HepG2 (cell line): ENCODE measurements at regions not wholly inside any gene's neighbourhood (a gene's known extent, or its start where the extent isn't known, plus 50 kb on each side); places are given as distances from the start of the nearest gene placed in this dataset.

Source experiments
- ATAC-seq: fragments of 200-7000 bp; cut with Tn5 transposase; 3 replicates; pipeline ENCODE4 v1.9.1; 2020; ENCODE audit warnings: mild to moderate bottlenecking, moderate library complexity
- BruUV-seq: library from RNA; stranded (reverse); fragments of 400-500 nt; replicated peaks from 2 replicates; lab custom pipeline; 2021; lab: Mats Ljungman, UMichigan
- CTCF ChIA-PET: fragments of 300-600 bp; formaldehyde crosslinking; extraction: SDS; loops from one replicate; lab custom pipeline; 2021; ENCODE audit warnings: low total read pairs, inconsistent platforms, low intra/inter-chr PET ratio; lab: Yijun Ruan, JAX
- POLR2A ChIA-PET: fragments of 350-600 bp; sonication (Branson Sonifier 250); formaldehyde crosslinking; loops from one replicate; lab custom pipeline; 2020; ENCODE audit warnings: antibody characterized with exemption, inconsistent platforms; lab: Yijun Ruan, JAX
- DNase-seq: peaks from one replicate; pipeline ENCODE4 v3.0.0-alpha.2; 2015; ENCODE audit warnings: low spot score
- FAIRE-seq: peaks from 3 replicates; lab custom pipeline; 2011; peaks lifted over from hg19 to GRCh38; lab: Jason Lieb, UNC
- H2AFZ ChIP-seq: one replicate; pipeline ENCODE4 v1.6.1; 2011; ENCODE audit warnings: low read length, inconsistent platforms
- H3K27ac ChIP-seq: fragments of 300-600 bp; 3 replicates; pipeline ENCODE4 v1.8.0; 2011; ENCODE audit warnings: mixed run types, mild to moderate bottlenecking, mixed read lengths, low read length, inconsistent platforms; ENCODE audit not compliant: insufficient read depth; ENCODE audit errors: extremely low read length
- H3K27me3 ChIP-seq, 2 experiments: fragments of 200-600 bp in 1 of 2; 2 replicates in 1 of 2; 3 replicates in 1 of 2; pipeline versions ENCODE4 v1.6.0 to v1.8.0; 2011; ENCODE audit warnings: low read length in 2 of 2, mild to moderate bottlenecking in 2 of 2, moderate library complexity in 2 of 2, inconsistent platforms in 1 of 2; ENCODE audit not compliant: insufficient read depth in 2 of 2, control insufficient read depth in 1 of 2
- H3K36me3 ChIP-seq, 2 experiments: fragments of 200-600 bp in 1 of 2; replicated peaks in 1 of 2; 2 replicates in 1 of 2; 3 replicates in 1 of 2; pipeline versions ENCODE4 v1.5.1 to v1.8.0; 2011; ENCODE audit warnings: low read length in 2 of 2, inconsistent platforms in 1 of 2; ENCODE audit not compliant: insufficient read depth in 2 of 2, control insufficient read depth in 1 of 2
- H3K4me1 ChIP-seq: 2 replicates; pipeline ENCODE4 v1.5.1; 2012; ENCODE audit warnings: low read length, inconsistent platforms; ENCODE audit not compliant: insufficient read depth
- H3K4me2 ChIP-seq: 2 replicates; pipeline ENCODE4 v1.6.0; 2011; ENCODE audit warnings: low read depth, low read length, inconsistent platforms
- H3K4me3 ChIP-seq, 3 experiments: fragments of 200-600 bp in 1 of 3; sonication (generic), shearing (Covaris generic) in 1 of 3; replicated peaks in 1 of 3; 2 replicates each; pipeline ENCODE4 v1.5.1; 2011 to 2016; ENCODE audit warnings: low read length in 3 of 3, inconsistent platforms in 2 of 3, low read depth in 2 of 3, mild to moderate bottlenecking in 2 of 3, control low read depth in 1 of 3, mixed read lengths in 1 of 3; ENCODE audit not compliant: insufficient read depth in 1 of 3
- H3K79me2 ChIP-seq: one replicate; pipeline ENCODE4 v1.6.1; 2011; ENCODE audit warnings: low read length, inconsistent platforms; ENCODE audit not compliant: insufficient read depth
- H3K9ac ChIP-seq: 2 replicates; pipeline ENCODE4 v1.6.0; 2011; ENCODE audit warnings: mild to moderate bottlenecking, low read depth, low read length, inconsistent platforms; ENCODE audit not compliant: insufficient read depth
- H3K9me3 ChIP-seq: 2 replicates; pipeline ENCODE4 v1.5.1; 2012; ENCODE audit warnings: mild to moderate bottlenecking, low read length
- H4K20me1 ChIP-seq: 2 replicates; pipeline ENCODE4 v1.6.0; 2011; ENCODE audit warnings: inconsistent platforms, mild to moderate bottlenecking, low read length, moderate library complexity; ENCODE audit not compliant: insufficient read depth
- ATF5 ChIP-seq: sonication (generic); formaldehyde crosslinking; IDR thresholded peaks from 2 replicates; pipeline ENCODE4 v1.4.0; 2020; ENCODE audit warnings: mild to moderate bottlenecking, low read depth, missing genetic modification reagents
- BHLHE40 ChIP-seq: IDR thresholded peaks from 2 replicates; pipeline ENCODE4 v1.6.1; 2011; ENCODE audit warnings: low read length, improper control_type of control experiment
- GTF2F1 ChIP-seq: fragments of 150-350 bp; IDR thresholded peaks from 2 replicates; pipeline ENCODE4 v1.6.1; 2014; ENCODE audit warnings: low read length
- HNRNPL ChIP-seq: fragments of 200-400 bp; formaldehyde crosslinking; IDR thresholded peaks from 2 replicates; pipeline ENCODE4 v1.6.1; 2017; ENCODE audit warnings: mild to moderate bottlenecking, low read depth, low read length
- KLF6 ChIP-seq: IDR thresholded peaks from 2 replicates; pipeline ENCODE4 v1.8.0; 2016; ENCODE audit warnings: missing biosample characterization, missing genetic modification reagents
- MTF1 ChIP-seq: sonication (generic); formaldehyde crosslinking; IDR thresholded peaks from 2 replicates; pipeline ENCODE4 v1.5.0; 2020; ENCODE audit warnings: missing genetic modification reagents
- NR2C2 ChIP-seq: sonication (generic); formaldehyde crosslinking; IDR thresholded peaks from 2 replicates; pipeline ENCODE4 v1.4.0; 2020; ENCODE audit warnings: missing genetic modification reagents, mild to moderate bottlenecking, moderate library complexity, borderline replicate concordance
- PAF1 ChIP-seq: IDR thresholded peaks from 2 replicates; pipeline ENCODE4 v1.6.1; 2016; ENCODE audit warnings: missing genetic modification reagents, missing compliant biosample characterization
- SRF ChIP-seq: IDR thresholded peaks from 2 replicates; pipeline ENCODE4 v1.6.1; 2011; ENCODE audit warnings: mild to moderate bottlenecking, low read depth, low read length, moderate library complexity
- SRSF1 ChIP-seq: fragments of 200-400 bp; formaldehyde crosslinking; optimal IDR thresholded peaks from 2 replicates; pipeline ENCODE3; 2017; ENCODE audit warnings: mild to moderate bottlenecking, low read depth, low read length, moderate library complexity
- TBP ChIP-seq: sonication (generic); formaldehyde crosslinking; IDR thresholded peaks from 2 replicates; pipeline ENCODE4 v1.5.0; 2020; ENCODE audit warnings: missing genetic modification reagents
- THAP7 ChIP-seq: sonication (generic); formaldehyde crosslinking; IDR thresholded peaks from 2 replicates; pipeline ENCODE4 v1.8.1; 2023; ENCODE audit warnings: mild to moderate bottlenecking, missing genetic modification reagents
- ZNF143 ChIP-seq: sonication (generic); formaldehyde crosslinking; IDR thresholded peaks from 2 replicates; pipeline ENCODE4 v1.4.0; 2020; ENCODE audit warnings: missing genetic modification reagents
- ZNF30 ChIP-seq: sonication (generic); formaldehyde crosslinking; IDR thresholded peaks from 2 replicates; pipeline ENCODE4 v1.5.0; 2020; ENCODE audit warnings: mild to moderate bottlenecking, missing genetic modification reagents
- ZNF335 ChIP-seq: sonication (generic); formaldehyde crosslinking; IDR thresholded peaks from 2 replicates; pipeline ENCODE4 v1.4.0; 2020; ENCODE audit warnings: missing genetic modification reagents
- ZNF563 ChIP-seq: sonication (generic); formaldehyde crosslinking; IDR thresholded peaks from 2 replicates; pipeline ENCODE4 v1.8.0; 2022; ENCODE audit warnings: mild to moderate bottlenecking, moderate library complexity, missing genetic modification reagents
- WGBS: methylation state at CpG from one replicate; pipeline ENCODE4 v1.1.6; 2017; ENCODE audit warnings: low lambda C conversion rate; 5-methylcytosine and 5-hydroxymethylcytosine counted together
- in situ Hi-C: cut with HindIII; loops from 2 replicates; pipeline ENCODE4 v1.10.0; 2017; ENCODE audit warnings: low pct_unique_long_range_greater_than_20kb; ENCODE audit not compliant: extremely low pct_ligation_motif_present
- intact Hi-C: fragments of 100-400 bp; cut with micrococcal nuclease; formaldehyde crosslinking; loops from one replicate; pipeline ENCODE4 v1.10.0; 2022; ENCODE audit not compliant: unreplicated experiment
- TF ChIP-seq, protein P1 (sequence below): sonication (generic); formaldehyde crosslinking; IDR thresholded peaks from 2 replicates; pipeline ENCODE4 v1.5.0; 2020; ENCODE audit warnings: mild to moderate bottlenecking, missing genetic modification reagents, borderline replicate concordance
- TF ChIP-seq, protein P2 (sequence below): sonication (generic); formaldehyde crosslinking; IDR thresholded peaks from 2 replicates; pipeline ENCODE4 v1.8.1; 2023; ENCODE audit warnings: mild to moderate bottlenecking, missing genetic modification reagents

DNA sequence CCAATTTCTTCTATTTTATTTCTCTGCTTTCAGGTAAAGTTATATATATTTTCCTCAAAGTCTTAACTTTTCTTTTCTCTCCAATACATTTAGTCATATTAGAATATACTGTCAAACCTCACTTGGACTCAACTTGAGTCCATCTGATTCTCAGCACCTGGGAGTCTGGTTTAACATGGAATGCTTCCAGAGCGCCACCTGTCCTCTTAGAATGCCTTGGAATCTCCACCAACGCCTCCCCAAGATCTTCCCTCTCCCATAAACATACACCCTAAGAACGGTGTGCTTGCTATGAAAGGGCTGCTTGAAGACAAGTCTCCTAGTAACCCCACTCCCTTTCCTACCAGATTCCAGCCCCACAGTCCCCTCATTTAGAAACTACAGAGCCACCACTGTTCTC, 229.1 kb upstream of the MKLN1 start (continued):
- TF ChIP-seq ZNF563 (CRISPR knock-in tag): no peak
- TF ChIP-seq ZNF335 (CRISPR knock-in tag): no peak
- TF ChIP-seq TBP (CRISPR knock-in tag): no peak
- TF ChIP-seq ATF5 (CRISPR knock-in tag): no peak
- TF ChIP-seq, protein P1, sequence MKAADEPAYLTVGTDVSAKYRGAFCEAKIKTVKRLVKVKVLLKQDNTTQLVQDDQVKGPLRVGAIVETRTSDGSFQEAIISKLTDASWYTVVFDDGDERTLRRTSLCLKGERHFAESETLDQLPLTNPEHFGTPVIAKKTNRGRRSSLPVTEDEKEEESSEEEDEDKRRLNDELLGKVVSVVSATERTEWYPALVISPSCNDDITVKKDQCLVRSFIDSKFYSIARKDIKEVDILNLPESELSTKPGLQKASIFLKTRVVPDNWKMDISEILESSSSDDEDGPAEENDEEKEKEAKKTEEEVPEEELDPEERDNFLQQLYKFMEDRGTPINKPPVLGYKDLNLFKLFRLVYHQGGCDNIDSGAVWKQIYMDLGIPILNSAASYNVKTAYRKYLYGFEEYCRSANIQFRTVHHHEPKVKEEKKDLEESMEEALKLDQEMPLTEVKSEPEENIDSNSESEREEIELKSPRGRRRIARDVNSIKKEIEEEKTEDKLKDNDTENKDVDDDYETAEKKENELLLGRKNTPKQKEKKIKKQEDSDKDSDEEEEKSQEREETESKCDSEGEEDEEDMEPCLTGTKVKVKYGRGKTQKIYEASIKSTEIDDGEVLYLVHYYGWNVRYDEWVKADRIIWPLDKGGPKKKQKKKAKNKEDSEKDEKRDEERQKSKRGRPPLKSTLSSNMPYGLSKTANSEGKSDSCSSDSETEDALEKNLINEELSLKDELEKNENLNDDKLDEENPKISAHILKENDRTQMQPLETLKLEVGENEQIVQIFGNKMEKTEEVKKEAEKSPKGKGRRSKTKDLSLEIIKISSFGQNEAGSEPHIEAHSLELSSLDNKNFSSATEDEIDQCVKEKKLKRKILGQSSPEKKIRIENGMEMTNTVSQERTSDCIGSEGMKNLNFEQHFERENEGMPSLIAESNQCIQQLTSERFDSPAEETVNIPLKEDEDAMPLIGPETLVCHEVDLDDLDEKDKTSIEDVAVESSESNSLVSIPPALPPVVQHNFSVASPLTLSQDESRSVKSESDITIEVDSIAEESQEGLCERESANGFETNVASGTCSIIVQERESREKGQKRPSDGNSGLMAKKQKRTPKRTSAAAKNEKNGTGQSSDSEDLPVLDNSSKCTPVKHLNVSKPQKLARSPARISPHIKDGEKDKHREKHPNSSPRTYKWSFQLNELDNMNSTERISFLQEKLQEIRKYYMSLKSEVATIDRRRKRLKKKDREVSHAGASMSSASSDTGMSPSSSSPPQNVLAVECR (CRISPR knock-in tag): no peak
- TF ChIP-seq BHLHE40: no peak
- no peak for TF ChIP-seq ZNF143

GRCh38 chr7:131100357-131101054, 227.2 kb upstream of the MKLN1 start:
- Histone ChIP-seq H3K4me2 (no peak overlapping the region), H3K9ac (no peak overlapping the region), H3K79me2 (peaks cover 97% of the 10 kb centered on the region), H3K27me3 (no peaks in the 10 kb centered on the region), H3K9me3 (no peaks in the 10 kb centered on the region), H3K27ac (no peak overlapping the region), H4K20me1 (peaks cover 41% of the 10 kb centered on the region), H2AFZ (no peak overlapping the region), H3K4me3 (no peak overlapping the region), H3K4me1 (peaks cover 61% of the 10 kb centered on the region), H3K36me3 (peaks cover 1 to 16% of the 10 kb centered on the region in 2 experiments; a peak in 3 of 5 replicates)
- FAIRE-seq (no peak), ATAC-seq (no peak), DNase-seq (no peak)
- in situ Hi-C loops: no loop called here
- ChIA-PET CTCF (no interaction called here), POLR2A (no interaction called here)
- intact Hi-C loops: no loop called here
- BruUV-seq: no TSS peak
- WGBS: 95% methylated on average over 10 of the region's 10 CpGs
- no peak for TF ChIP-seq HNRNPL
- no peak for TF ChIP-seq SRSF1
- no peak for TF ChIP-seq ZNF30 (CRISPR knock-in tag)
- no peak for TF ChIP-seq GTF2F1
- no peak for TF ChIP-seq SRF
- no peak for TF ChIP-seq MTF1 (CRISPR knock-in tag)
- TF ChIP-seq, protein P2, sequence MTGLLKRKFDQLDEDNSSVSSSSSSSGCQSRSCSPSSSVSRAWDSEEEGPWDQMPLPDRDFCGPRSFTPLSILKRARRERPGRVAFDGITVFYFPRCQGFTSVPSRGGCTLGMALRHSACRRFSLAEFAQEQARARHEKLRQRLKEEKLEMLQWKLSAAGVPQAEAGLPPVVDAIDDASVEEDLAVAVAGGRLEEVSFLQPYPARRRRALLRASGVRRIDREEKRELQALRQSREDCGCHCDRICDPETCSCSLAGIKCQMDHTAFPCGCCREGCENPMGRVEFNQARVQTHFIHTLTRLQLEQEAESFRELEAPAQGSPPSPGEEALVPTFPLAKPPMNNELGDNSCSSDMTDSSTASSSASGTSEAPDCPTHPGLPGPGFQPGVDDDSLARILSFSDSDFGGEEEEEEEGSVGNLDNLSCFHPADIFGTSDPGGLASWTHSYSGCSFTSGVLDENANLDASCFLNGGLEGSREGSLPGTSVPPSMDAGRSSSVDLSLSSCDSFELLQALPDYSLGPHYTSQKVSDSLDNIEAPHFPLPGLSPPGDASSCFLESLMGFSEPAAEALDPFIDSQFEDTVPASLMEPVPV (CRISPR knock-in tag): no peak
- no peak for TF ChIP-seq PAF1 (CRISPR knock-in tag)
- TF ChIP-seq NR2C2 (CRISPR knock-in tag): no peak
- TF ChIP-seq KLF6 (CRISPR knock-in tag): no peak
- TF ChIP-seq THAP7 (CRISPR knock-in tag): no peak
